ENCODE measurements at regions not wholly inside any gene's neighbourhood (a gene's known extent, or its start where the extent isn't known, plus 50 kb on each side); places are given as distances from the start of the nearest gene placed in this dataset.

GRCh38 chr16:49932946-49933345 is 77.0 kb upstream of the ZNF423 start:
- TF ChIP-seq POLR2A (IDR thresholded peaks at IDR 0.05; ENCODE audit: low read depth, low read length) (no peak), POLR2AphosphoS5 (IDR thresholded peaks at IDR 0.05; ENCODE audit: low read depth, low read length) (no peak)

All from GM12892 (cell line).